ENCODE measurements at regions not wholly inside any gene's neighbourhood (a gene's known extent, or its start where the extent isn't known, plus 50 kb on each side); places are given as distances from the start of the nearest gene placed in this dataset.

DNA sequence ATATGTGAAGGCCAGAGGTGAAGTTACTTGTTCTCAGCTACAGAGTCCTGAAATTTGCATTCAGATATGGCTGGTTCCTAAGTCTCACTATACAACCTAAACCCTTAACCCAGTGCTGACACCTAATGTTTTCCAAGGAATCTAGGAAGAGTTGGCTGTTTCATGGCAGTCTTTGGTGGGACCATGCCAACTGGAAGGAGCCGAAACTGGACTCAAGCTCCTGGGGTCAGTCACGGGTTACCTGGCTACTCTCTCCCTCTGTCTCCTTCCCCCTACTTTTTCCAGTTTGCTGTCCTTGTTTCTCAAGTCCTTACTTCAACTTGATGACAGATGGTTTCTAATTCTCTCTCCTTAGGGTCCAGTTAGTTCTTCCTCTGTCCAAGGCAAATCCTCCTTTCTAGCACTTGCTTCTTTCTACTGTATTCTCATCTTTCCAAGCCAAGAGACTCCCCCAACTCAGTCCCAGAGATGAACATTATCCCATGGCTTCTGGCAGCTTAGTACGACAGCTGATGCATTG, 88.6 kb upstream of the COL6A5 start:
- H3K9me2 ChIP-seq (ENCODE audit: insufficient read depth): no peaks in the 10 kb centered on the region
- no peak for TF ChIP-seq ZNF462 (CRISPR knock-in tag; IDR thresholded peaks at IDR 0.05)
- no peak for TF ChIP-seq CREB1 (CRISPR knock-in tag; IDR thresholded peaks at IDR 0.05; ENCODE audit: low read depth)
- TF ChIP-seq STAT1 (IDR thresholded peaks at IDR 0.05; ENCODE audit: unreplicated experiment): no peak
- H3F3A ChIP-seq (replicated peaks; ENCODE audit: low read depth): no peaks in the 10 kb centered on the region
- H3K27me3 ChIP-seq (ENCODE audit: insufficient read depth): no peaks in the 10 kb centered on the region
- H3K79me2 ChIP-seq (replicated peaks; ENCODE audit: insufficient read depth): no peaks in the 10 kb centered on the region
- no peaks in the 10 kb centered on the region for H3K4me1 Mint-ChIP-seq
- ATAC-seq: no peak
- H3K4me1 ChIP-seq (ENCODE audit: insufficient read depth): no peaks in the 10 kb centered on the region
- H3K36me3 ChIP-seq (ENCODE audit: insufficient read depth): no peaks in the 10 kb centered on the region
- no peaks in the 10 kb centered on the region for H4K20me1 ChIP-seq (replicated peaks; ENCODE audit: insufficient read depth)
- H3K4me2 ChIP-seq: no peak overlapping the region
- H3K27ac Mint-ChIP-seq: no peak overlapping the region
- H3K27ac ChIP-seq (ENCODE audit: low read depth): no peak overlapping the region
- H3K4me3 Mint-ChIP-seq: no peak overlapping the region
- no peak overlapping the region for H3K4me3 ChIP-seq
- no peak overlapping the region for H2AFZ ChIP-seq
- no peaks in the 10 kb centered on the region for H3K36me3 Mint-ChIP-seq (ENCODE audit: low read depth)
- no peaks in the 10 kb centered on the region for H3K27me3 Mint-ChIP-seq (ENCODE audit: insufficient read depth, low read depth, poor library complexity)
- no peak for DNase-seq (ENCODE audit: low spot score)
- no peaks in the 10 kb centered on the region for H3K9me3 Mint-ChIP-seq

GRCh38 chr3:130258532-130258952, 86.9 kb upstream of the COL6A5 start:
- Histone ChIP-seq H3K4me2 (no peak overlapping the region), H4K20me1 (replicated peaks; ENCODE audit: insufficient read depth) (no peaks in the 10 kb centered on the region)
- TF ChIP-seq REST (IDR thresholded peaks at IDR 0.05; ENCODE audit: unreplicated experiment): no peak
- no peak for TF ChIP-seq POLR2AphosphoS5 (IDR thresholded peaks at IDR 0.05; ENCODE audit: low read depth)
- TF ChIP-seq EZH2 (IDR thresholded peaks at IDR 0.05; ENCODE audit: low read depth, unreplicated experiment): no peak

More at GRCh38 chr3:130258532-130258952, 86.9 kb upstream of the COL6A5 start:
- Histone ChIP-seq H2AFZ (no peak overlapping the region), H3K36me3 (ENCODE audit: insufficient read depth) (no peaks in the 10 kb centered on the region), H3F3A (replicated peaks; ENCODE audit: low read depth) (no peaks in the 10 kb centered on the region), H3K9me2 (ENCODE audit: insufficient read depth) (no peaks in the 10 kb centered on the region), H3K4me1 (ENCODE audit: insufficient read depth) (peaks cover 9% of the 10 kb centered on the region), H3K79me2 (replicated peaks; ENCODE audit: insufficient read depth) (no peaks in the 10 kb centered on the region), H3K27me3 (ENCODE audit: insufficient read depth) (no peaks in the 10 kb centered on the region), H3K27ac (ENCODE audit: low read depth) (no peak overlapping the region), H3K4me3 (no peak overlapping the region)
- H3K27me3 Mint-ChIP-seq (ENCODE audit: insufficient read depth, low read depth, poor library complexity): no peaks in the 10 kb centered on the region
- peaks cover 9% of the 10 kb centered on the region for H3K4me1 Mint-ChIP-seq
- DNase-seq (ENCODE audit: low spot score) (no peak), ATAC-seq (no peak)
- no peaks in the 10 kb centered on the region for H3K36me3 Mint-ChIP-seq (ENCODE audit: low read depth)
- no peaks in the 10 kb centered on the region for H3K9me3 Mint-ChIP-seq
- H3K27ac Mint-ChIP-seq: no peak overlapping the region
- no peak overlapping the region for H3K4me3 Mint-ChIP-seq

Data from GM23338 (cell line).